GM21723 (cell line): ENCODE measurements at regions not wholly inside any gene's neighbourhood (a gene's known extent, or its start where the extent isn't known, plus 50 kb on each side); places are given as distances from the start of the nearest gene placed in this dataset.
A peak's percentile ranks its signal among the peaks of the same experiment; 100 is the strongest.

Experiments used
- ATAC-seq: cut with Tn5 transposase; IDR thresholded peaks from one replicate; pipeline ENCODE4 v1.9.1; 2021; ENCODE audit warnings: mild to moderate bottlenecking, moderate library complexity; ENCODE audit not compliant: unreplicated experiment

DNA sequence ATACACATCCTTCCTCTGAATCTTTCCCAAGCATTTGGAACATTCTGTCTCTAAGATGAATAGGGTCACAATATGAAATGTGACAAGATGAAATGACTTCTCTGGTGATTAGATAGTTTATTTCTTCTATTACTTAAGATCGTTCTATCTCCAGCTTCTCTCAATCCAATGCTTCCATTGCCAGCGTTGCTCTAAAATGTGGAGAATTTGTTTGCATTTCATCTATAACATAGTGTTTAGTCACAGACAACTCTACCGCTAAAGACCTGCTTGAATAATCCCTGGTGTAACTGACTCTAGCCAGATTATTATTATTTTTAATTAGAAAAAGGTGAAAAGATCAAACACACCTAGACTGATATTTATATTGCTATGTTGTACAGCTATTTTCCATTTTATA is 184.7 kb upstream of the PRICKLE1 start:
- ATAC-seq = no peak

DNA sequence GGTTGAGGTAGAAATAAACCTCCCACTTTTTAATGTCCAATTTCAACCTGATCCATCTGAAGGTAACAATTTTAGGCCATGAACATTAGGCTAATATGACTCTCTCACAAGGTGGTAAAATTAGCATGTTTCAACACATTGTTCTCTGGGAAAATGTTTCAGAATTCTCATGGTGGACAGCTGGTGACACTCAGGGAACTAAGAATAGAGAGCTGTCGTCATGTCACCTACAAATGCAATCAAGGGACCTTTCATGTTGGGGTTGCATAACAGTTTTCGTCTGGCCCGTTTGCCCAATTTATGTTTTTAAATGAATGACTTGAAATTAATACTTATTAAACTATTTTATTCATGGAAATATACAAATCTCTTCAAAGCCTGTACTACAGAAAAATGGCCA is 180.7 kb upstream of the PRICKLE1 start:
- no peak for ATAC-seq

DNA sequence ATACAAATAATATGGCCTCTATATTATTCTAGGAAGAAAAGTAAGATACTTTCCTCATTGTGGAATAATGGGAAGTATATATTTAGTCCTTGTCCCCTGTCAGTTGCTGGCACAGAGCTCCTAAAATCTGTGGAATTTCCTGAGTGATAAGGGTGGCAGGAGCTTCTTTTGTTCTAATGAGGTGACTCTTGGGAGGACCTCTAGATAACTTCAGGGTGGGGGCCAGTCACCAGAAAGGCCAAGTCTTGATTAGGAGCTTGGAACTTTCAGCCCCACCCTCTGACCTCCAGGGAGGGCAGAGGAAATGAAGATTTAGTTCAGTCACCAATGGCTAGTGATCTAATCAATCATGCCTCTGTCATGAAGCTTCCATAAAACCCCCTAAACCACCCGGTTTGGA is 179.9 kb upstream of the PRICKLE1 start:
- ATAC-seq = no peak

DNA sequence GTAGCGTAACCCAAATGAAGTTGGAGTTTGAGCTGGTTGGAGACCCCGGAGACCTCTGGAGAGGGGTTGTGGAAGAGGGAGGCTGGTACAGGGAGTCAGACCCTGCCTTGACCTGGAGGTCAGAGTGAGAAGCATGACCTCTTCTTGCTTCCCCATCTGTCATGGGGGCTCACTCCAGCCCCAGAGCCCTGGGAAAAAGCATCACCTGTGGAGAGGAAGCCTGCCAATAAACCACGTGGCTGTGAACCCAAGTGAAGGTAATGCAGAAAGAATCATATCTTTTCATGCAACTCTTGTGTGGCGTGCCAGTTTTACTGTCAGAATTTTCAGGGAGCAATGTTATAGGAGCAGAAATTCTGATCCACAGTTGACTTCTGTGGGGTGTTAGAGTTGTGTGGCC is 178.5 kb upstream of the PRICKLE1 start:
- ATAC-seq = no peak

GRCh38 chr12:42767326-42767954 is 177.9 kb upstream of the PRICKLE1 start:
- ATAC-seq = no peak

DNA sequence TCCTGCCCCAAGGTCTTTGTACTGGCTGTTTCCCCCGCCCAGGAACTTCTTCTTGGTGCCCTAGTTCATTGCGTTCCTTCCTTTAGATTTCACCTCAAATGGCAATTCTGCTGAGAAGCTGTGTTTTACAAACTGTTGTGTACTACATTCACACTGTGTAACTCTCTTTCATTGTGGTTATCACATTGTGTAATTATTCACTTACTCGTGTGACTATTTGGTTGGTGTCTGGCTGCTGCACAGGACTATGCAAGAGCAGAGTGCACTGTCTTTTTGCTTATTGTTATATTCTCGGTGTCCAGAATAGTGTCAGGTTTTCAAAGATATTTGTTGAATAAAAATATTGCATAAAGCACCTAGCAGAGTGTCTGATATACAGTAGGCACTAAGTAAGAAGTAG is 177.2 kb upstream of the PRICKLE1 start:
- no peak for ATAC-seq

- ATAC-seq = no peak
Observed at GRCh38 chr12:42766026-42766425, 176.5 kb upstream of the PRICKLE1 start.

DNA sequence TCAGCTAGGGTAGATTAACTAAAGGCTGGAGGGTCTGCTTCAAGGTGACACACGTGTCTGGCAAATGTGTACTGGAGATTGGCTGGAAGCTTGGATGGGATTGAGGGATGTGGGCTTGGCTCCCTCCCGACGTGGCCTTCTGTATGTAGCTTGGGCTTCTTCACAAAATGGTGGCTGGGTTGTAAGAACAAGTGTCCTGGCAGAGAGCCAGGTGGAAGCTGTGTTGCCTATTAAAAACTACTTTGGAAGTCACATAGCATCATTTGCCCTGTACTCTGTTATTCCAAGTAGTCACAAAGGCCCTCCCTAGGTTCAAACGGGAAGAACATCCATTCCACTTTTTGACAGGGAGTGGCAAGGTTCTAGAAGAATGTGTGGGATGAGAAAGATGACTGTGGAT is 174.1 kb upstream of the PRICKLE1 start:
- ATAC-seq = no peak

GRCh38 chr12:42762395-42762925 is 172.9 kb upstream of the PRICKLE1 start:
- ATAC-seq = peak; percentile 20

DNA sequence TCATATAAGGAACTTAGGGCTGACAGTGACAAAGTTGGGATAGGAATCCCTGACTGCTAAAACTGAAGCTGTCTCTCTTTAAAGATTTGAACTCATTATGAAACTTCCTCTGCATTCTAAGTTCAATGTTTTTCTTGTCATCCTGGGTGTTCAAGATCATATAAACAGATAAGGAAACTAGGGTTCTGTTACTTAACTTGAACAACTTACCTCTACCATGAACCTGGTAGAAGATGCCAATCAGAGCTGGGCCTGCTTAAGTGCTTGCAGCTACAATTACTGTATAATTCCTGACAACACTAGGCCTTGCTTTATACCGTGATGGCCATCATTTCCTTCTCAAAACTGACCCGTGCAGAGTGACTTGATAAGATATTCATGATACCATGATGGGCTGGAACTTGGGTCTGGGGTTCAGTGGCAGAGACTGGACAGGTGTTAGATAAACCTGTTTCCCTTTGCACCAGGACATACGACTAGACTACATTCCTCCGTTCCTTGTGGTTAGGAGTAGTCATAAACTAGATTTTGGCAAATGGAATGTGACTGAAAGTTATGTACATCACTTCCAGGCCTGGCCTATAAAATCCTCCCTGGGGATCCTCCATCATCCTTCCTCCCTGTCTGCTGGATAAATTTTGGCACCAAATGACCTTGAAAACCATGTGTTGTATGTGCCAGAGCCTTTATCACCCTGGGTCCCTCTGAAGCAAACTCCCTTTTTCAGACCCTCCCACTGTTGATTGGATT is 172.2 kb upstream of the PRICKLE1 start:
- no peak for ATAC-seq

DNA sequence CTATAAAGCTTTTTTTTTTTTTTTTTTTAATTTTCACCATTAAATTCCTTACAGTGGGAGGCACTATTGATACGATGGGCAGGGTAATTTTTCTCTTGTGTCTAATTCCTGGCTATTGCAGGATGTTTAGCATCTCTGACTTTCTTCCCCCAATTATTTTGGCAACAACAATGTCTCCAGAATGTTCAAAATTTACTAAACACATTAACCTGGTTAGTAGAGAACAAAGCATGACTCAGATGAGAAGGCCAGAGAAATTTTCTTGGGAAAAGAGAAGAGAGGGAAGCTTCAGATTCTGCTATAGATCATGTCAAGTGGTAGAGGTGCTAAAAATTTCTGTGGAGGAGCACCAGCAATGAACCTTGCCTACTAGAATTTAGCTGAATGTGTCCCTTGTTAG is 171.5 kb upstream of the PRICKLE1 start:
- ATAC-seq = no peak

- ATAC-seq = no peak
Observed at GRCh38 chr12:42760550-42760949, 171.0 kb upstream of the PRICKLE1 start.

DNA sequence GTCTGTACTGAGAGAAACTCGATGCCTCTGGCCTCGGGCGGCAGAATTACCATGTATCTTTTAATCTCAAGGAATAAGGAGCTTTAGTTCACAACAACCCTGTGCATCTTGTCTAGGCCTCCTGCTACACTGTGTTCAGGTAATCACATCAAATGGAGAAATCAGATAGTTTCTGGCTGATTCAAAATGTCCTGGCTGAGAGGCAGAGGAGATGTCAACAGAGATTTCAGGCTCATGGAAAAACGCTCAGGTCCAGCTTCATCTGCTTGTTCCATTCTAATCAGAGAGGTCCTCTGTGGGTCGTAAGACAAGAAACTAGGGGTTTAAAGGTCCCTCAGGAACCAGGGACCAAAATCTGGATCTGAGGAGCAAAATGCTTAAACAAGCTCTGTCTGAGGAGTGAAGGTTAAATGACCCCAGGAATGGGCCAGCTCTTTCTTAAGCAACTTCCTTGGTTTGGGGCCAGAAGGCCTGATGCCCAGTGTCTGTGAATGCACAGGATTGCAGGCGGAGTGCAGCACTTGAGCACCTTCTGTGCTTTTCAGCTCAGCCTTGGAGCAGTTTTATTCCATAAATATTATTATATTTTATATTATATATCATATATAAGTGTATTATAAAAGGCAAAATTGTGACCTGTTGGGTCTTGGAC is 170.2 kb upstream of the PRICKLE1 start:
- no peak for ATAC-seq

DNA sequence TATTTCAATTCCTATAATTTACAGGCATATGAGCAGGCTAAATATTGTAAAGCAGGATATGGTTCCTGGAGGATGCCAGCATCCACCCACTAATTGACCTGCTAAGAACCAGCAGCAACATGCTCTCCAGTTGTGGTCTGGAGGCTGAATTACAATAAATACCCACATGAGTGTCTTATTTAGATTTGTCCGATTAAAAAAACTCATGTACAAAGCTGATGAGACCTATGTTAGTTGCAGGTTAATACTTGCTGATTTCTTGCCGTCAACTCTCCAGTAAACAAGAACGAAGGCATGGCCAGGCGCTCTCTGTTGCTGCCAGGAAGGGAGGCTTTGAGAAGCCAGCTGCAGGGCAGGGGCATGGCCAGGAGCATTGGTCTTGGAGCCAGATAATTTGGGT is 169.3 kb upstream of the PRICKLE1 start:
- ATAC-seq = no peak

DNA sequence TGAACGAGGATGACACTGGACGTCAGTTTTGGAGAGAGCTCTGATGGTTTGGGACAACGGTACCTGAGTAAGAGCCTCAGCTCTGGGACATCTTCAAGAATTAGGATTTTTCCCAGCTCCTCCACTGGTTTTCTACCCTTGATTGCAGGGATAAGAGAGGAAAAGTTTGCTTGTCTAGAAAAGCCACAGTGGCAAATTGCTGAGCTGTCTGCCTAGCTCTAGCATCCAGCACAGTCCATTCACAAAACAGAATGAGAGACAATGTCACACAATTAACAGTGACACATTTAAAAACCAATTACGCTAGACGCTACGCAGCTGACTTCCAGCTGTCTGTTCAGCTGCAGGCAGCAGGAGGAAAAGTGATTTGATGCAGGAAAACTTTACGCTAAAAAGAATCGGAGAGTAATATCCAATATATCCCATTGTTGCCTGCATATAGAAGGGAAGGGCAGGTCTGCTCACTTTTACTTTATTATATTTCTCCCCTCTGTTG is 168.1 kb upstream of the PRICKLE1 start:
- ATAC-seq = no peak

DNA sequence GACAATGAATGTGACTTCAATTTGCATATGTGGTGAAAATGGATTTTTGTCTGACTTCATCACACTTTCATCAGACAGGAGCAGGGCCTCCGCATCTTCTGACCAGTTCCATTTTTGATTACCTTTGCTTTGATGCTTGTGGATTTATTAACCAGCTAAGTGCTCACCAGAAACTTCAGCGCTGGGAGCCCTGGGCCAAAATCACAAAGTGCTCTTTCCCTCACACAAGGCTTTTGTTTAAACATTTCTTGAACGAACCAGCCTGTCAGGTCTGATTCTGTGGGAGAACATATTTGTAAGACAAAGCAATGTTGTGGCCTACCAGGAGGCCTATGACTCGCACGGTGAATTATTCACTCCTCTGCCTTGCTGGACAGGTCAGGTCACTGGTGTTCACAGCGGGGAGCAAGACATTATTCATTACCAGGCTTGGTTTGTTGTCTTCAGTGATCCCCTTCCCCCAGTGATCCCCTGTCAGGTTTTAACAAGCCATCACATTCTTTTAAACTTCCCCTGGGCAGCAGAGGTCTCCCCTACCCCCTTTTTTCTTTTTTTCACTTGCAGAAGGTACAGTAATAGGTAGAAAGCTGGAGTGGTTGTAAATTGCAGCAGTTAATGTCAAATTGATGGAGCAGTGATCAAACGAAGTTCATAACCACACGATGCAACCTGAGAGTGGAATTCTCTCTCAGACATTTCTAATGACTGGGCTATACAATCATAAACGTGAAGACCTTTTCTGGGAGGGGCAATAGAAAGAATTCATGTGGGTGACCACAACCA is 167.5 kb upstream of the PRICKLE1 start:
- ATAC-seq = no peak

- no peak for ATAC-seq
Observed at GRCh38 chr12:42750356-42750755, 160.8 kb upstream of the PRICKLE1 start.

DNA sequence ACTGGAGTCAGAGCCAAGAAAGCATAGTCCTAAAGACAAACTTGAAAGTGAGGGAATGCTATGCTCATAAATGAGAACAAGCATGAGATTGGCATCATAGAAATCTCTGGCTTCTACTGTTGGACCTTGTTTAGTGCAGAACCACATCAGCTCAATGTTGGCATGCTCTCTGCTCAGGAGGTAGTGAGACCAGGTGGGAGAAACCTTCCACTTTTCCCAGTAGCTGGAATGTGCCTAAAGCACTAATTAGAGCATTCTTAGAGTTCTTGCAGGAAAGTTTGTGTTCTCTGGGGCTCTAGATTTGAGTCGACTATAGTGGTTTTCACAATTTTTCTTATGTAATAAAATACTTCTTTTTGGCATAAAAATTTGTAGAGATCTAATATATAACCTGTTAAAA is 159.7 kb upstream of the PRICKLE1 start:
- ATAC-seq = no peak

DNA sequence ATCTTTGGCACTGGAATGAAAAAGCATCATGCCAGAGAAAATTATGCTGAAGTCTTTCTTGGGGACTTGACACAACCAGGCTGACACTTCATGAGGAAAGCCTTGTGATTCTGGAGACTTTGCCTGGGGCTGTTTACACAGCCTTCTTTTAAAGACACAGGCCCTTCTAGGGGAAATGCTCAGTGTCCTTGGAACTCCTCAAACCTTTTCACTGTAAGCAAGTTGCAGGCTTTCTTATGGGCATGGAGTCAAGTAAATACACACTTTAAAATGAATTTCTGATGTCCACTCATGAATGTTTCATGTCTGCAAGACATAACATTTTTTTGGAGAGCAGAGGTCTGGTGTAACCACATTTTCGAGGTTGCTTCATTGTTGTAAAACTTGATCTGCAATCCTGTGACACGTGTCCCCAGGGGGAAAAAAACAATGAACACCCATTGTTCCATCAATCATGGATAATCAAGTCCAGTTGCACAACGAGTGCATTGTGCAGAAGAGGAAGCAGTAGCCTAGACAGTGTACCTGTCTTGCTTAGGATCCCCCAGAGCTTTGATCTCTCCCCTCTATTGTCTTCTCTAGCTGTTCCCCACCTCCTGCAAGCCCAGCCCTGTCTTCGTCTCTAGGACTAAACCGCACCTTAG is 155.1 kb upstream of the PRICKLE1 start:
- ATAC-seq = no peak

DNA sequence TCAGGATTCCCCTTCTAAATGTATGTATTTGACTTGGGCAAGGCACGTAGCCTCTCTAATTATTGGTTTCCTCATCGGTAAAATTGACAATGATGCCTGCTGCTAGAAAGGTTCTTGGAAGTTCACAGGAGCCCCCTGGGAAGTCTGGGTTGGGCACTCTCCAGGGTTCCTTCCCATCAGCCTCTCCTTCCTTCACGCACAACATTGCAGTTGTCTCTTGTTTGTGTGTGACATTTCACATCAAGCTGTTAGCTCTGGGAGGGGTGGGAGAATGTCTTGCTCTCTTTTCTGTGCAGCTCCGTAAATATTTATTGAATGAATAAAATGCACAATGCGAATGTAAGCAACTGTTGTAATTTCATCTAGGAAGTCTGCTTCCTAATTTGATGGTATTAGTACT is 153.2 kb upstream of the PRICKLE1 start:
- no peak for ATAC-seq
